ENCODE measurements at regions not wholly inside any gene's neighbourhood (a gene's known extent, or its start where the extent isn't known, plus 50 kb on each side); places are given as distances from the start of the nearest gene placed in this dataset.
"Not testable (repeated sequence)": the region's sequence is repeated elsewhere in the genome, so short reads cannot be mapped to it uniquely, and the experiment has no call there.

DNA sequence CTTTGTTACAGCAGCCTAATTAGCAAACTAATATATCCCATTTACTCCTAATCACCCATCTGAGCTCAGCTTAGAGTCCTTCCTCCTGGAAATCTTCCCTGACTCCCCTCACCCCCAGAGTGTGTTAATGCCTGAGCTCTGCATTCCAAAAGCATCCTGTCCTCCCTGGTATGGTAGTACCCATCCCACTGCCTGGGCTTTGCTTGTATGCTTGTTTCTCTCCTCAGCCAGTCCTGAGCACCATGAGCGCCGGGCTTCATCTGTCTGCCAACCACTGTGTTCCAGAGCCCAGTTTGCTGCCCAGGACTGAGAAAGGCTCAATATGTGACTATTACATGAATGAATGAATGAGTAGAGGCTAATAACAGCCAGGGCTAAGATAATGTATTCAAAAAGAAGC is 272.4 kb downstream of the CDK5RAP2 start:
- DNase-seq (ENCODE audit: low spot score in 2 of 2), result no peak
- no peaks in the 10 kb centered on the region for H3K9me3 ChIP-seq
- H3K4me1 ChIP-seq, result no peaks in the 10 kb centered on the region
- intact Hi-C loops (cut with DNase I), result no loop called here
- H3K36me3 ChIP-seq, result no peaks in the 10 kb centered on the region
- TF ChIP-seq, protein P1, sequence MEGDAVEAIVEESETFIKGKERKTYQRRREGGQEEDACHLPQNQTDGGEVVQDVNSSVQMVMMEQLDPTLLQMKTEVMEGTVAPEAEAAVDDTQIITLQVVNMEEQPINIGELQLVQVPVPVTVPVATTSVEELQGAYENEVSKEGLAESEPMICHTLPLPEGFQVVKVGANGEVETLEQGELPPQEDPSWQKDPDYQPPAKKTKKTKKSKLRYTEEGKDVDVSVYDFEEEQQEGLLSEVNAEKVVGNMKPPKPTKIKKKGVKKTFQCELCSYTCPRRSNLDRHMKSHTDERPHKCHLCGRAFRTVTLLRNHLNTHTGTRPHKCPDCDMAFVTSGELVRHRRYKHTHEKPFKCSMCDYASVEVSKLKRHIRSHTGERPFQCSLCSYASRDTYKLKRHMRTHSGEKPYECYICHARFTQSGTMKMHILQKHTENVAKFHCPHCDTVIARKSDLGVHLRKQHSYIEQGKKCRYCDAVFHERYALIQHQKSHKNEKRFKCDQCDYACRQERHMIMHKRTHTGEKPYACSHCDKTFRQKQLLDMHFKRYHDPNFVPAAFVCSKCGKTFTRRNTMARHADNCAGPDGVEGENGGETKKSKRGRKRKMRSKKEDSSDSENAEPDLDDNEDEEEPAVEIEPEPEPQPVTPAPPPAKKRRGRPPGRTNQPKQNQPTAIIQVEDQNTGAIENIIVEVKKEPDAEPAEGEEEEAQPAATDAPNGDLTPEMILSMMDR (IDR thresholded peaks at IDR 0.05), result no peak
- no peak overlapping the region for H3K27ac ChIP-seq
- H3K27me3 ChIP-seq, result no peaks in the 10 kb centered on the region
- H3K4me3 ChIP-seq, result no peak overlapping the region

DNA sequence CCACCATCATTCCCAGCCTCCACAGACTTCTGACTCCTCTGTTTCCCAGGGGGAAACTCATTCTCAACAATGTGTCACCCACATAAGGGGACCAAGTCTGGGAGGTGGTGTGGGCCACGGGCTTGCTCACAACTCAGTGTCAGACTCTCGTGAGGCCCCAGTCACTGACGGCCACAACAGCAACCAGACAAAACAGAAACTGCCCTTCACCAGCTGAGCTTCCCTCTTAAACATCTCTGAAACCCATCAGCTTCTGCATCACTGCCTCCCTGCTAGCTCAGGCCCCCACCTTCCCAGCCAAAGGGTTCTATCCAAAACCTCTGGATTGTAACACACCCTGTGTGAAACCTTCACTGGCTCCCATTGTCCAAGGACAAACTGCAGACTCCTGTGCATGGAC is 273.4 kb downstream of the CDK5RAP2 start:
- Histone ChIP-seq H3K27me3 (no peaks in the 10 kb centered on the region), H3K36me3 (no peaks in the 10 kb centered on the region), H3K9me3 (no peaks in the 10 kb centered on the region), H3K4me1 (no peaks in the 10 kb centered on the region), H3K4me3 (no peak overlapping the region), H3K27ac (no peak overlapping the region)
- TF ChIP-seq, protein P1 (IDR thresholded peaks at IDR 0.05), result no peak
- intact Hi-C loops (cut with DNase I), result no loop called here
- no peak for DNase-seq (ENCODE audit: low spot score in 2 of 2)

DNA sequence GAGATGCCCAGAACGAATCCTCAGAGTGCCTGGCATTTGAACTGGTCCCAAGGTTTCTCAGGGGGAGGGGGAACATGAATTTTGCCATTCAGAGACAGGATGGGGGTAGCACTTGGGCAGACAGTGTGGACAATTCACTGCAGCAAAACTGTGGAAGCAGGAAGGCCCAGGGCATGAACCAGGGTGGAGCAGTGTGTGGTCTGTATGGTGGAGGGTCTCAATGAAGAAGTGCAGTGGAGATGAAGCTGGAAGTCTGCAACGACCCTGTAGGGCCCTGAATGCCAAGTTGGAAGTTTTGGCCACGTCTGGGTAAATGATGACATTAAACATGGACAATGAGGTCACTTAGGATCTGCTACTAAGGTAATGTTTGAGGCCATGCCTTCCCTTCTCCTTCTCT is 273.9 kb downstream of the CDK5RAP2 start:
- DNase-seq (ENCODE audit: low spot score in 2 of 2), result no peak

DNA sequence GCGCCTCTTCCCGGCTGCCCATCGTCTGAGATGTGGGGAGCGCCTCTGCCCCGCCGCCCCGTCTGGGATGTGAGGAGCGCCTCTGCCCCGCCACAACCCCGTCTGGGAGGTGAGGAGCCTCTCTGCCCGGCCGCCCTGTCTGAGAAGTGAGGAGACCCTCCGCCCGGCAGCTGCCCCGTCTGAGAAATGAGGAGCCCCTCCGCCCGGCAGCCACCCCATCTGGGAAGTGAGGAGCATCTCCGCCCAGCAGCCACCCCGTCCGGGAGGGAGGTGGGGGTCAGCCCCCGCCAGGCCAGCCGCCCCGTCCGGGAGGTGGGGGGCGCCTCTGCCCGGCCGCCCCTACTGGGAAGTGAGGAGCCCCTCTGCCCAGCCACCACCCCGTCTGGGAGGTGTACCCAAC is 275.1 kb downstream of the CDK5RAP2 start:
- H3K4me3 ChIP-seq; H3K9me3 ChIP-seq; H3K27ac ChIP-seq; H3K36me3 ChIP-seq; DNase-seq (ENCODE audit: low spot score in 2 of 2); H3K4me1 ChIP-seq; H3K27me3 ChIP-seq; intact Hi-C loops (cut with DNase I): not testable (repeated sequence)

More for the DNA sequence above, 273.9 kb downstream of the CDK5RAP2 start:
- Histone ChIP-seq H3K36me3 (no peaks in the 10 kb centered on the region), H3K27ac (no peak overlapping the region), H3K4me3 (no peak overlapping the region), H3K4me1 (no peaks in the 10 kb centered on the region), H3K27me3 (no peaks in the 10 kb centered on the region), H3K9me3 (no peaks in the 10 kb centered on the region)
- intact Hi-C loops (cut with DNase I), result no loop called here
- TF ChIP-seq, protein P1 (IDR thresholded peaks at IDR 0.05), result no peak

DNA sequence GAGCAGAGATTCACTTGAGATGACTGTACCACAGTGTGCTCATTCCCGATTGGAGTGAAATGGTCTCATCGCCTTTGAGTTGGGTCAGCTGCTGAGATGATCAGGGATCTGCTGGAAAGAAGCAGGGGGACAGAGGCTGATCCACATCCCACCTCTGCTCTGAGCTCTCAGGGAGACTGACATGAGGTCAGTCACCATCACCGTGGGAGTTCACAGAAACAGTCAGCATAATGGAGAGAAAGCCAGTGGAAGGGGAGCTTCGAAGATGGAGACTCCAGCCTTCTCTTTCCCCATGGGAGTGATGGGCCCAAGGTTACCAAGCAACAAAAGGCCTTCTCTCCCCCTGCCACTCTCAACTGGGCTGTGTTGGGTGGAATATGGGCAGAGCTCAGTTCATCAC is 276.4 kb downstream of the CDK5RAP2 start:
- H3K4me3 ChIP-seq, result no peak overlapping the region
- TF ChIP-seq, protein P1 (IDR thresholded peaks at IDR 0.05), result no peak
- no peak for DNase-seq (ENCODE audit: low spot score in 2 of 2)
- no peak overlapping the region for H3K27ac ChIP-seq
- no peaks in the 10 kb centered on the region for H3K4me1 ChIP-seq
- no peaks in the 10 kb centered on the region for H3K36me3 ChIP-seq
- intact Hi-C loops (cut with DNase I), result no loop called here
- no peaks in the 10 kb centered on the region for H3K9me3 ChIP-seq
- H3K27me3 ChIP-seq, result no peaks in the 10 kb centered on the region

DNA sequence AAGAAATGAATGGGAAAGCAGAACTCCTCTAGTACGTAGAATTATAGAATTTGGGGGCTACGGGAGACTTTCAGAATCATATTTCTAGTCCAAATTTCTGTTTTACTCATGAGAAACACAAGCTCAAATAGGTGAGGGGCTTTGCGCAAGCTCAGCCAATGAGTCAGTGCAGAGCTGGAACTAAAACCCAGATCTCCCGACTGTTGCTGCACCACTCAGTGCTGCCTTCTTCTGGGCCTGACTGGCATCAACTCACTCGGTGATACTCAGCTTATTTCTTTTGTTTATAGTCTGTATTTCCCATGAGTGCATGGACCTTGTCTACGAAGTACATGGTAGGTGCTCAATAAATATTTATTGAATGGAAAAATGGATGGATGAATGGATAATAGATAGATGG is 280.2 kb downstream of the CDK5RAP2 start:
- Histone ChIP-seq H3K4me1 (no peaks in the 10 kb centered on the region), H3K36me3 (no peaks in the 10 kb centered on the region), H3K27ac (no peak overlapping the region), H3K9me3 (no peaks in the 10 kb centered on the region), H3K27me3 (no peaks in the 10 kb centered on the region), H3K4me3 (no peak overlapping the region)
- no peak for DNase-seq (ENCODE audit: low spot score in 2 of 2)
- intact Hi-C loops (cut with DNase I), result no loop called here
- TF ChIP-seq, protein P1 (IDR thresholded peaks at IDR 0.05), result no peak

Data from ascending aorta (tissue), 2 donors.